ENCODE measurements at regions not wholly inside any gene's neighbourhood (a gene's known extent, or its start where the extent isn't known, plus 50 kb on each side); places are given as distances from the start of the nearest gene placed in this dataset.
"Not testable (repeated sequence)": the region's sequence is repeated elsewhere in the genome, so short reads cannot be mapped to it uniquely, and the experiment has no call there.

DNA sequence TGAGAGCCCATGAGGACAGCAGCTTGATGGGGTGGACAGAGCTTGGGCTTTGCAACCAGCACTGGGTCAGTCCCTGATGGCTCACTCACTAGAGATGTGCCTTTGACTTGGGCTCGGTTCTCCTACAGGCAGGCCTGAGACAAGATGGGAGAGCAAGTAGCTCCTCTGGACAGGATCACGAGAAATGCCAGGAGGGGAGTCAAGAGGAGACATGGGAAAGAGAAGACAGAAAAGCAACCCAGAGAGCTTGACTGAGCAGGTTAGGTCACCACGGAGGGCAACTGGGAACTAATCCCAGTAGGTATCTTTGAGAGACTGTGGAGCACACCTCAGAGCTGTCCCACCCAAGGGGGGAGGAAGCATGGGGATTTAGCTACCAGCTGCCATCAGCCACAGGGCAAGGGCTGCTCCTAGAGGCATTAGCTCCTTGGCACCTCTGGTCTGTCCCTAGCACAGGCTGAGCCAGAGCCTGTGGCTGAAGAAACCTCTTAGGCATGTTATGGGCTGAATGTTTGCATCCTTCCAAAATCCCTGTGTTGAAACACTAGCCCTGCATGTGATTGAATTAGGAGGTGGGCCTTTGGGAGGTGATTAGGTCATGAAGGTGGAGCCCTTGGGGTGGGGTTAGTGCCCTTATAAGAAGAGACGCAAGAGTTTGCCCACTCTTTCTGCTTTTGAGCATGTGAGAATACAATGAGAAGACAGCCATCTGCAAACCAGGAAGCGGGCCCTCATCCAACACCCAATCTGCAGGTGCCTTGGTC lies 145.6 kb downstream of the SMIM20 start:
- DNase-seq: no peak
- in situ Hi-C loops (cut with HindIII; ENCODE audit: low pct_ligation_motif_present, low pct_unique_long_range_greater_than_20kb, low sequenced_read_pairs): no loop called here

DNA sequence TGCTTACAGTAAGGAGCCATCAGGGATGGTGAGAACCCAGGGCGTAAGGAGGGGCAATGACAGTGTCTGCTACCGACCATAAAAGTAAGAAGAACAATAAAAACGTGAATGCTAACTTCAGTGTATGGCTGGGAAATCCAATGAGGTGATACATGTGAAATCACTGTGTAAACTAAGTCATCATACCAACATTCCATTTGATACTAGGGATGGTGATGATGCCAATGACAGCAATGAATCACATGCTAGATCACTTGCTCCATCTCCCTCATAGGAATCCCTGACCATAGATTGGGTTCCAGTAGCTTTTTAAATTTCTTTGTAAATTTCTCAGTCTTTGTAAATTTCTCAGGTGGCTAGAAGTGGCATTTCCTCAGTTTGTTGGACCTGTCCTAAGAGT lies 146.3 kb downstream of the SMIM20 start:
- in situ Hi-C loops (cut with HindIII; ENCODE audit: low pct_ligation_motif_present, low pct_unique_long_range_greater_than_20kb, low sequenced_read_pairs): no loop called here
- DNase-seq: no peak

GRCh38 chr4:26061248-26061986 lies 147.4 kb downstream of the SMIM20 start:
- DNase-seq: peak; percentile 39
- in situ Hi-C loops (cut with HindIII; ENCODE audit: low pct_ligation_motif_present, low pct_unique_long_range_greater_than_20kb, low sequenced_read_pairs): no loop called here

GRCh38 chr4:26062215-26062614 lies 148.2 kb downstream of the SMIM20 start:
- no peak for DNase-seq

DNA sequence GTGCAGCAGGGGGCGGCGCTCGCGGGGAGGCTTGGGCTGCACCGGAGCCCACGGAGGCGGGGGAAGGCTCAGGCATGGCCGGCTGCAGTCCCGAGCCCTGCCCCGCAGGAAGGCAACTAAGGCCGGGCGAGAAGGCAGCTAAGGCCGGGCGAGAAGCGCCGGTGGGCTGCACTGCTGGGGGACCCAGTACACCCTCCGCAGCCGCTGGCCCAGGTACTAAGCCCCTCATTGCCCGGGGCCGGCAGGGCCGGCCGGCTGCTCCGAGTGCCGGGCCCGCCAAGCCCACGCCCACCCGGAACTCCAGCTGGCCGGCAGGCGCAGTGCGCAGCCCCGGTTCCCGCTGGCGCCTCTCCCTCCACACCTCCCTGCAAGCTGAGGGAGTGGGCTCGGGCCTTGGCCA lies 150.0 kb downstream of the SMIM20 start:
- in situ Hi-C loops (cut with HindIII; ENCODE audit: low pct_ligation_motif_present, low pct_unique_long_range_greater_than_20kb, low sequenced_read_pairs); DNase-seq: not testable (repeated sequence)

More at GRCh38 chr4:26062215-26062614, 148.2 kb downstream of the SMIM20 start:
- in situ Hi-C loops (cut with HindIII; ENCODE audit: low pct_ligation_motif_present, low pct_unique_long_range_greater_than_20kb, low sequenced_read_pairs): no loop called here

GRCh38 chr4:26065833-26066232 lies 151.8 kb downstream of the SMIM20 start:
- in situ Hi-C loops (cut with HindIII; ENCODE audit: low pct_ligation_motif_present, low pct_unique_long_range_greater_than_20kb, low sequenced_read_pairs): no loop called here
- DNase-seq: no peak

- DNase-seq: no peak
- in situ Hi-C loops (cut with HindIII; ENCODE audit: low pct_ligation_motif_present, low pct_unique_long_range_greater_than_20kb, low sequenced_read_pairs): no loop called here
These were observed 153.0 kb downstream of the SMIM20 start for GRCh38 chr4:26067035-26067434.

DNA sequence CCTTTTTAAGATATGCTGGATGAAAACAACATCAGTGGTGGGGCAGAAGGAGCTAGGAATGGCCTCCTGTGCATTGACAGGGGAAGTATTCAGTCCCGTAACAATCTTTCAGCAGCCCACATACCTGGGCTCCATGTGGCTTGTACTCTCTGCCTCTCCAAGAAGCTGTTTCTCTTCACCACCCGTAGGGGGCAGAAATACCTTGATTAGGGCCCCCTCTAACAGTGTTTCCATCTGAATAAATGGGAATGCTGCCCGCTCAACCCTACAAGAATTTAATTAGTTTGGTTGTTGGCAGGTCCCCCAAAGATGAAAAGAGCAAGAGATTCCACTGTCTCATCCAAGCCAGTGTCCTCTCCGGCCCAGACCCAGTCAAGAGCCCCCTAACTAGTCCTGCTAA lies 155.2 kb downstream of the SMIM20 start:
- in situ Hi-C loops (cut with HindIII; ENCODE audit: low pct_ligation_motif_present, low pct_unique_long_range_greater_than_20kb, low sequenced_read_pairs): no loop called here
- peak; percentile 28 for DNase-seq

- in situ Hi-C loops (cut with HindIII; ENCODE audit: low pct_ligation_motif_present, low pct_unique_long_range_greater_than_20kb, low sequenced_read_pairs): no loop called here
These were observed 157.7 kb downstream of the SMIM20 start for GRCh38 chr4:26071688-26072087.

DNA sequence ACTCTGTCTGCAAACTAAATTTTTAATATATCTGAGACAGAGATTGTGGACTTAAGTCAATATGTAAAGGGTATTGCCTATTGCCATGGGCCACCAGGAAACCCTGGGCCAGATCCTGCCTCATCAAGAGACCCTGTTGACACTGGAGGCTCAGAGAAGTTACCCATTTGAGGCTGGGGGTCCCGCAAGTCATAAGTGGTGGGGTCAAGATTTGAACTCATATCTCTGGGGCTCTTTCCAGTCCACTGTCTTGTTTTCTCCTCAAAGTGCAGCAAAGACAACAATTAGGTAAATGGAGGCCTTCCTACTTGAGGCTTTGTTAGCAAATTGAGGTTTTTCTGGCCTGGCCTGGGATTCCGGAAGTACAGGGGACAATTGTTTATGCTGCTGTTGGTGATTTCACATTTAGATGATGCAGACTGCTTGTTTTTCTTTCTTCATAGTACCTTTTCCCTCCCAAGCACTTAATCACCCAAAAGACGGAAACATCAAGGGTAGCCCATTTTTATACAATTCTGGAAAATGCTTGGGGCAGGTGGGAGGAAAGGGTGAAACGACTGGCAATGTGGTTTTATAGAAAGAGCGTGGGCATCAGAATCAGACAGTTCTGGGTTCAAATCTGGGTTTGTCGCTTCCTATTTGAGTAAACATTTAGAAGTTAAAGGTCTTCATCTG lies 160.0 kb downstream of the SMIM20 start:
- in situ Hi-C loops (cut with HindIII; ENCODE audit: low pct_ligation_motif_present, low pct_unique_long_range_greater_than_20kb, low sequenced_read_pairs): no loop called here

More at GRCh38 chr4:26071688-26072087, 157.7 kb downstream of the SMIM20 start:
- DNase-seq: no peak

GRCh38 chr4:26074712-26075430 lies 160.9 kb downstream of the SMIM20 start:
- DNase-seq: no peak

More for the DNA sequence above, 160.0 kb downstream of the SMIM20 start:
- DNase-seq: no peak

GRCh38 chr4:26075583-26075982 lies 161.6 kb downstream of the SMIM20 start:
- in situ Hi-C loops (cut with HindIII; ENCODE audit: low pct_ligation_motif_present, low pct_unique_long_range_greater_than_20kb, low sequenced_read_pairs): no loop called here

More at GRCh38 chr4:26074712-26075430, 160.9 kb downstream of the SMIM20 start:
- in situ Hi-C loops (cut with HindIII; ENCODE audit: low pct_ligation_motif_present, low pct_unique_long_range_greater_than_20kb, low sequenced_read_pairs): no loop called here

GRCh38 chr4:26076000-26076587 lies 162.1 kb downstream of the SMIM20 start:
- no peak for DNase-seq
- in situ Hi-C loops (cut with HindIII; ENCODE audit: low pct_ligation_motif_present, low pct_unique_long_range_greater_than_20kb, low sequenced_read_pairs): no loop called here

More at GRCh38 chr4:26075583-26075982, 161.6 kb downstream of the SMIM20 start:
- DNase-seq: no peak

GRCh38 chr4:26076896-26077295 lies 162.9 kb downstream of the SMIM20 start:
- no peak for DNase-seq
- in situ Hi-C loops (cut with HindIII; ENCODE audit: low pct_ligation_motif_present, low pct_unique_long_range_greater_than_20kb, low sequenced_read_pairs): no loop called here

GRCh38 chr4:26077756-26078155 lies 163.7 kb downstream of the SMIM20 start:
- no peak for DNase-seq
- in situ Hi-C loops (cut with HindIII; ENCODE audit: low pct_ligation_motif_present, low pct_unique_long_range_greater_than_20kb, low sequenced_read_pairs): no loop called here

GRCh38 chr4:26080870-26081628 lies 167.0 kb downstream of the SMIM20 start:
- in situ Hi-C loops (cut with HindIII; ENCODE audit: low pct_ligation_motif_present, low pct_unique_long_range_greater_than_20kb, low sequenced_read_pairs): no loop called here
- DNase-seq: no peak

GRCh38 chr4:26081795-26082498 lies 167.9 kb downstream of the SMIM20 start:
- in situ Hi-C loops (cut with HindIII; ENCODE audit: low pct_ligation_motif_present, low pct_unique_long_range_greater_than_20kb, low sequenced_read_pairs): no loop called here
- peak; percentile 51 for DNase-seq

Measured in ACHN (cell line).